HG02759 (cell line): ENCODE measurements at regions not wholly inside any gene's neighbourhood (a gene's known extent, or its start where the extent isn't known, plus 50 kb on each side); places are given as distances from the start of the nearest gene placed in this dataset.

Source experiments
- ATAC-seq: cut with Tn5 transposase; IDR thresholded peaks from one replicate; pipeline ENCODE4 v1.9.1; 2021; ENCODE audit warnings: mild to moderate bottlenecking, moderate library complexity; ENCODE audit not compliant: unreplicated experiment

GRCh38 chr6:11366183-11366933 lies 133.9 kb upstream of the NEDD9 start:
- peak; percentile 73 for ATAC-seq

- no peak for ATAC-seq
Measured at GRCh38 chr6:11364971-11365397, 132.5 kb upstream of the NEDD9 start.

- no peak for ATAC-seq
Measured at GRCh38 chr6:11363881-11364576, 131.6 kb upstream of the NEDD9 start.

GRCh38 chr6:11362564-11362963 lies 130.1 kb upstream of the NEDD9 start:
- ATAC-seq: no peak

GRCh38 chr6:11358904-11359830 lies 126.7 kb upstream of the NEDD9 start:
- no peak for ATAC-seq

GRCh38 chr6:11357285-11357684 lies 124.8 kb upstream of the NEDD9 start:
- no peak for ATAC-seq

GRCh38 chr6:11356404-11357155 lies 124.1 kb upstream of the NEDD9 start:
- ATAC-seq: no peak

GRCh38 chr6:11353921-11354389 lies 121.5 kb upstream of the NEDD9 start:
- peak; percentile 60 for ATAC-seq

GRCh38 chr6:11350294-11350693 lies 117.8 kb upstream of the NEDD9 start:
- ATAC-seq: no peak

GRCh38 chr6:11349880-11350279 lies 117.4 kb upstream of the NEDD9 start:
- ATAC-seq: no peak

GRCh38 chr6:11346516-11346915 lies 114.0 kb upstream of the NEDD9 start:
- peak; percentile 72 for ATAC-seq

- no peak for ATAC-seq
Measured at GRCh38 chr6:11345536-11345935, 113.1 kb upstream of the NEDD9 start.

GRCh38 chr6:11343963-11344723 lies 111.7 kb upstream of the NEDD9 start:
- ATAC-seq: no peak

- ATAC-seq: no peak
Measured at GRCh38 chr6:11341867-11342266, 109.4 kb upstream of the NEDD9 start.

- no peak for ATAC-seq
Measured at GRCh38 chr6:11341303-11341702, 108.8 kb upstream of the NEDD9 start.

GRCh38 chr6:11339380-11339779 lies 106.9 kb upstream of the NEDD9 start:
- ATAC-seq: no peak

- ATAC-seq: no peak
Measured at GRCh38 chr6:11337306-11337705, 104.8 kb upstream of the NEDD9 start.

GRCh38 chr6:11335826-11336225 lies 103.4 kb upstream of the NEDD9 start:
- no peak for ATAC-seq

- peak; percentile 64 for ATAC-seq
Measured at GRCh38 chr6:11333132-11333849, 100.8 kb upstream of the NEDD9 start.
